ENCODE measurements at regions not wholly inside any gene's neighbourhood (a gene's known extent, or its start where the extent isn't known, plus 50 kb on each side); places are given as distances from the start of the nearest gene placed in this dataset.

DNA sequence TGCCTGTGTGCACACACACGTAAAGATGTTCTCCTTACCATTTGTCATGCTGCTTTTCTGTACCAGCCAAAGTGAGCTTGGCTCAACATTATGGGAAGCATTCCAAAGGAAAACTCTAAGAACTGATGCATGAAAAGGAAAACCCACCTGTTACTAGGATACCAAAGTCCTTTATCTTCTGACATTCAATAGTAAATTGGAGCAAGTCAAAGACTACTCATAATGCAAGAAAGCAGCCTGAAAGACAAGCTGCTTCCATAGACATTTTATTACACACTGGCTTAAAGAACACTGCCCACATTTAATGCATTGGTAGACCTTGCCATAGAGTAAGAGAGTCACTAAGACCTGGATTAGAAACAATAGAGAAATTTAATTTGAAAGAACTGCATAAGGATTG is 159.0 kb downstream of the LRIG3 start:
- TF ChIP-seq SUZ12 (IDR thresholded peaks at IDR 0.05; ENCODE audit: extremely low read depth, insufficient read depth, insufficient read length): no peak
- no peak for TF ChIP-seq YY1 (IDR thresholded peaks at IDR 0.05; ENCODE audit: insufficient read depth, insufficient read length)
- no peak for TF ChIP-seq ZNF274 (IDR thresholded peaks at IDR 0.05; ENCODE audit: low read depth, low read length)
